Ovary (tissue), 3 donors: ENCODE measurements at regions not wholly inside any gene's neighbourhood (a gene's known extent, or its start where the extent isn't known, plus 50 kb on each side); places are given as distances from the start of the nearest gene placed in this dataset.
"Not testable (repeated sequence)": the region's sequence is repeated elsewhere in the genome, so short reads cannot be mapped to it uniquely, and the experiment has no call there.

Experiments
- CTCF ChIP-seq, 3 donors: fragments of 450-650 bp in 2 of 3; fragments of 200-600 bp in 1 of 3; IDR thresholded peaks; one replicate each; pipeline versions ENCODE4 v1.5.1 to v1.8.0; 2016 to 2022; ENCODE audit warnings: antibody characterized with exemption in 3 of 3, mild to moderate bottlenecking in 1 of 3
- EP300 ChIP-seq: sonication (generic); formaldehyde crosslinking; IDR thresholded peaks from one replicate; pipeline ENCODE4 v1.6.1; 2017; ENCODE audit warnings: antibody characterized with exemption
- POLR2A ChIP-seq: fragments of 450-650 bp; IDR thresholded peaks from one replicate; pipeline ENCODE4 v1.6.1; 2017; ENCODE audit warnings: antibody characterized with exemption, mild to moderate bottlenecking, moderate library complexity
- donor health status: DM: no; HTN: no; CAD: no.

GRCh38 chr20:28602403-28603217, 2654.9 kb upstream of the DEFB115 start:
- peak in 2 of 3 donors; percentile 22 to 46 for TF ChIP-seq CTCF (IDR thresholded peaks at IDR 0.05)
- TF ChIP-seq POLR2A, EP300: not testable (repeated sequence)
